SU-DHL-6 (cell line): ENCODE measurements at regions not wholly inside any gene's neighbourhood (a gene's known extent, or its start where the extent isn't known, plus 50 kb on each side); places are given as distances from the start of the nearest gene placed in this dataset.
"Not testable (repeated sequence)": the region's sequence is repeated elsewhere in the genome, so short reads cannot be mapped to it uniquely, and the experiment has no call there.

ENCODE experiments used
- H2AFZ ChIP-seq: fragments of 200-600 bp; sonication (generic); 2 replicates; pipeline ENCODE4 v1.6.1; 2014; ENCODE audit warnings: low read depth, mild to moderate bottlenecking, moderate library complexity, mixed read lengths, antibody characterized with exemption, low read length; ENCODE audit not compliant: severe bottlenecking
- H3F3A ChIP-seq: fragments of 200-600 bp; shearing (Covaris generic); 2 replicates; pipeline ENCODE4 v1.6.0; 2016; ENCODE audit warnings: antibody characterized with exemption, mild to moderate bottlenecking; ENCODE audit not compliant: insufficient read depth
- H3K27ac ChIP-seq: fragments of 200-600 bp; sonication (generic); 2 replicates; pipeline ENCODE4 v1.5.1; 2016; ENCODE audit warnings: low read depth, mild to moderate bottlenecking, low read length, moderate library complexity, mixed read lengths
- H3K27me3 ChIP-seq: fragments of 200-600 bp; sonication (generic), shearing (Covaris generic); 2 replicates; pipeline ENCODE4 v1.6.0; 2014; ENCODE audit warnings: mild to moderate bottlenecking, low read length
- H3K36me3 ChIP-seq: fragments of 200-600 bp; sonication (generic); 2 replicates; pipeline ENCODE4 v1.6.1; 2014; ENCODE audit warnings: mild to moderate bottlenecking, low read length, mixed read lengths
- H3K4me2 ChIP-seq: fragments of 300-600, 200-600 bp; shearing (Covaris generic), sonication (generic); 2 replicates; pipeline ENCODE4 v1.6.0; 2014; ENCODE audit warnings: low read length, low read depth, mild to moderate bottlenecking; ENCODE audit not compliant: poor library complexity, severe bottlenecking
- H3K4me3 ChIP-seq: fragments of 200-600 bp; sonication (generic); 2 replicates; pipeline ENCODE4 v1.5.1; 2014; ENCODE audit warnings: antibody characterized with exemption, low read length, mild to moderate bottlenecking, mixed read lengths; ENCODE audit not compliant: insufficient read depth, poor library complexity, severe bottlenecking
- H3K79me2 ChIP-seq: fragments of 200-600 bp; sonication (generic); 2 replicates; pipeline ENCODE4 v1.6.1; 2014; ENCODE audit warnings: mild to moderate bottlenecking, low read length, moderate library complexity; ENCODE audit not compliant: insufficient read depth
- H3K9ac ChIP-seq: fragments of 200-600 bp; sonication (generic); 2 replicates; pipeline ENCODE4 v1.7.0; 2014; ENCODE audit warnings: mild to moderate bottlenecking, low read length
- H3K9me2 ChIP-seq: fragments of 200-600 bp; sonication (generic); replicated peaks from 2 replicates; pipeline ENCODE4 v1.6.1; 2014; ENCODE audit warnings: low read length; ENCODE audit not compliant: insufficient read depth
- H3K9me3 ChIP-seq: fragments of 200-600 bp; sonication (generic); 2 replicates; pipeline ENCODE4 v1.6.1; 2014; ENCODE audit warnings: low read length, mixed read lengths; ENCODE audit not compliant: insufficient read depth
- H4K20me1 ChIP-seq: fragments of 200-600 bp; sonication (generic); 2 replicates; pipeline ENCODE4 v1.6.1; 2014; ENCODE audit warnings: low read depth, mild to moderate bottlenecking, antibody characterized with exemption, low read length, moderate library complexity, mixed read lengths
- CTCF ChIP-seq: fragments of 200-600 bp; sonication (generic); IDR thresholded peaks from one replicate; pipeline ENCODE4 v1.5.1; 2017; ENCODE audit warnings: antibody characterized with exemption, mild to moderate bottlenecking, low read length, moderate library complexity; ENCODE audit not compliant: insufficient read depth, poor library complexity, severe bottlenecking
- EZH2phosphoT487 ChIP-seq: fragments of 200-600 bp; sonication (generic), shearing (Covaris generic); conservative IDR thresholded peaks from 2 replicates; pipeline ENCODE4 v1.6.1; 2018; ENCODE audit warnings: mild to moderate bottlenecking, antibody characterized with exemption, low read length, moderate library complexity, mixed read lengths

GRCh38 chr20:43830883-43831282 lies 83.8 kb upstream of the TOX2 start:
- H3K79me2 ChIP-seq: no peaks in the 10 kb centered on the region
- H3K9ac ChIP-seq: no peak overlapping the region
- H3K27ac ChIP-seq: no peak overlapping the region
- H3K4me2 ChIP-seq: no peak overlapping the region
- TF ChIP-seq EZH2phosphoT487 (no peak), CTCF (no peak)
- H3K9me2 ChIP-seq: no peaks in the 10 kb centered on the region
- H3K4me3 ChIP-seq: no peak overlapping the region
- no peaks in the 10 kb centered on the region for H3K27me3 ChIP-seq
- H3F3A ChIP-seq: no peaks in the 10 kb centered on the region
- no peaks in the 10 kb centered on the region for H3K36me3 ChIP-seq
- H4K20me1 ChIP-seq: no peaks in the 10 kb centered on the region
- no peak overlapping the region for H2AFZ ChIP-seq
- no peaks in the 10 kb centered on the region for H3K9me3 ChIP-seq

- H3K9me3 ChIP-seq: no peaks in the 10 kb centered on the region
- no peaks in the 10 kb centered on the region for H3F3A ChIP-seq
- H2AFZ ChIP-seq: no peak overlapping the region
- H3K9me2 ChIP-seq: no peaks in the 10 kb centered on the region
- TF ChIP-seq EZH2phosphoT487 (no peak), CTCF (no peak)
- no peak overlapping the region for H3K27ac ChIP-seq
- no peaks in the 10 kb centered on the region for H3K36me3 ChIP-seq
- no peak overlapping the region for H3K9ac ChIP-seq
- no peaks in the 10 kb centered on the region for H3K27me3 ChIP-seq
- H3K4me3 ChIP-seq: no peak overlapping the region
- H4K20me1 ChIP-seq: no peaks in the 10 kb centered on the region
- H3K79me2 ChIP-seq: no peaks in the 10 kb centered on the region
- H3K4me2 ChIP-seq: no peak overlapping the region
Observed at GRCh38 chr20:43829951-43830690, 84.5 kb upstream of the TOX2 start.

- Histone ChIP-seq H3K9ac (no peak overlapping the region), H3K79me2 (no peaks in the 10 kb centered on the region), H3K27ac (no peak overlapping the region), H3K9me2 (no peaks in the 10 kb centered on the region), H3K4me3 (no peak overlapping the region), H3K27me3 (no peaks in the 10 kb centered on the region), H4K20me1 (no peaks in the 10 kb centered on the region), H3K4me2 (no peak overlapping the region), H3K36me3 (no peaks in the 10 kb centered on the region), H2AFZ (no peak overlapping the region), H3F3A (no peaks in the 10 kb centered on the region), H3K9me3 (no peaks in the 10 kb centered on the region)
- TF ChIP-seq EZH2phosphoT487: no peak
- TF ChIP-seq CTCF: no peak
Observed at GRCh38 chr20:43827940-43828562, 86.6 kb upstream of the TOX2 start.

- H3K9ac ChIP-seq, H3K4me2 ChIP-seq, H3K27me3 ChIP-seq, H2AFZ ChIP-seq, H4K20me1 ChIP-seq, H3K9me3 ChIP-seq, H3F3A ChIP-seq, H3K27ac ChIP-seq, H3K4me3 ChIP-seq, H3K9me2 ChIP-seq, H3K79me2 ChIP-seq, H3K36me3 ChIP-seq: not testable (repeated sequence)
Observed at GRCh38 chr20:43826943-43827342, 87.7 kb upstream of the TOX2 start.
